ENCODE measurements at regions not wholly inside any gene's neighbourhood (a gene's known extent, or its start where the extent isn't known, plus 50 kb on each side); places are given as distances from the start of the nearest gene placed in this dataset.

DNA sequence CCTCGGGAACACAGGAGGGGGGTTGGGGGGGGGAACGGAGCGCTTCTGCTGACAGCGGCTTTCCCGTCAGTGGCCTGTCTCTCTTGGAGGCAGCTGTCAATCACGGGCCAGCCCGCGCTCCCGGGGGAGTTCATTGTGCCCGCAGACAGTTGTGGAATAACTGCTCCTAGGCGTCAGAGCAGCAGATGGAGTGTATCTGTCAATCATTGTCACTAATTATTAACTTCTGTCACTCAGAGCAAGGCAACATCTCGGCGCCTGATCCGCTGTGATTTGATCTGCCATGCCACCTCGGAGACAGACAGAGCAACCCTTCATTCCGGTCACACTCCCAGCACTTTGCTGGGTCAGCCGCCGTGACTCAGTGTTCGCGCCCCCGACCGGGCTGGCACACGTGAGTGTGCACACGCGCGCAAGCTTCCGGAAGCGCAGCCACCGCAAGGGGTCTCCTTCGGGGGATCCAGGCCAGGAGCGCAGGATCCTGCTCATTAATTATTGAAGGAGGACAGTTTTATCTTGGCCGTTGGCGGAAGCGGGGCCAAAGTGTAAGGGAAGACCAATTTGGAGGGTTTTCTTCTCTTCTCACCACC lies 75.8 kb downstream of the RRAGC start:
- no peak overlapping the region for H3K4me3 ChIP-seq
- no peak overlapping the region for H3K27ac ChIP-seq
- H3K36me3 ChIP-seq (replicated peaks in 1 of 2) = no peaks in the 10 kb centered on the region
- H3K9me3 ChIP-seq (replicated peaks in 1 of 3) = no peaks in the 10 kb centered on the region
- DNase-seq = no peak
- H3K4me1 ChIP-seq (replicated peaks in 1 of 2) = no peaks in the 10 kb centered on the region
- intact Hi-C loops (cut with DNase I) = no loop called here
- H3K27me3 ChIP-seq = peaks cover 54% of the 10 kb centered on the region
- no peak for TF ChIP-seq POLR2A (IDR thresholded peaks at IDR 0.05)
- TF ChIP-seq, protein P1, sequence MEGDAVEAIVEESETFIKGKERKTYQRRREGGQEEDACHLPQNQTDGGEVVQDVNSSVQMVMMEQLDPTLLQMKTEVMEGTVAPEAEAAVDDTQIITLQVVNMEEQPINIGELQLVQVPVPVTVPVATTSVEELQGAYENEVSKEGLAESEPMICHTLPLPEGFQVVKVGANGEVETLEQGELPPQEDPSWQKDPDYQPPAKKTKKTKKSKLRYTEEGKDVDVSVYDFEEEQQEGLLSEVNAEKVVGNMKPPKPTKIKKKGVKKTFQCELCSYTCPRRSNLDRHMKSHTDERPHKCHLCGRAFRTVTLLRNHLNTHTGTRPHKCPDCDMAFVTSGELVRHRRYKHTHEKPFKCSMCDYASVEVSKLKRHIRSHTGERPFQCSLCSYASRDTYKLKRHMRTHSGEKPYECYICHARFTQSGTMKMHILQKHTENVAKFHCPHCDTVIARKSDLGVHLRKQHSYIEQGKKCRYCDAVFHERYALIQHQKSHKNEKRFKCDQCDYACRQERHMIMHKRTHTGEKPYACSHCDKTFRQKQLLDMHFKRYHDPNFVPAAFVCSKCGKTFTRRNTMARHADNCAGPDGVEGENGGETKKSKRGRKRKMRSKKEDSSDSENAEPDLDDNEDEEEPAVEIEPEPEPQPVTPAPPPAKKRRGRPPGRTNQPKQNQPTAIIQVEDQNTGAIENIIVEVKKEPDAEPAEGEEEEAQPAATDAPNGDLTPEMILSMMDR (IDR thresholded peaks at IDR 0.05) = no peak
- WGBS, 4 donors = 11 to 21% (median 16%) methylated on average over 18 to 34 of the region's 34 CpGs

DNA sequence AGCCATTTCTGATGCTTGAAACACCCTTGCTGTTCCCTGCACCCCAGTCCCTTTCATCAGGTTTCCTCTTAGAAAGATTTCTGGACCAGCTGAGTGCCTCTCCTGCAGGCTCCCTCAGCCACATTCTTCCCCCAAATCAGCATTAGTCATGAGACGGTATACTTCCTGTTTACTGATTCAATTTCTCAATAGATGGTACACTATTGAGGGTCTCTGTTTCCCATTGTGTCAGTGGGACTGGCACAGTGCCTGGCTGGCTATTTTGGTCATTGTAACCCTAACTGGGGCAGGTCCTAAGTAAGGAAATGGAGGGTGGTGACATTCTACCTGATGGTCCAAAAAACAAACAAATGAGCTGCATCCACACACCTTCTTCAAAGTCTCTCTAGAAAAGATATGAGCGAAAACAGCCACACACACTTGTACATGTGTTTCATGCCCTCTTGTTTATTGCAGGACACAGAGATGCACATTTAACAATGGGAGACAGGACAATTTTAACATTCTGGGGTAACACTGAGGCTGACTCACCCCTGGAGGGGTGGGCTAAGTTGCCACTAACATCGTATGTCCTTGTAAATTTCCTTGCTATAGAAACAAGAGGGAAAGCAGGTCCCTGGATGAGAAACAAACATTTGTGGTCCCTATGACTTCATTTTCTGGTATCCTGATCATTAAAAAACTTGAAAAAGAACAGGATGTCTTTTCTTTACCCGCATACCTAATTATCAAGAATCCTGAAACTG lies 77.5 kb downstream of the RRAGC start:
- peaks cover 45% of the 10 kb centered on the region for H3K27me3 ChIP-seq
- WGBS, 4 donors = 61 to 65% (median 62%) methylated on average over 4 of the region's 4 CpGs
- intact Hi-C loops (cut with DNase I) = no loop called here

DNA sequence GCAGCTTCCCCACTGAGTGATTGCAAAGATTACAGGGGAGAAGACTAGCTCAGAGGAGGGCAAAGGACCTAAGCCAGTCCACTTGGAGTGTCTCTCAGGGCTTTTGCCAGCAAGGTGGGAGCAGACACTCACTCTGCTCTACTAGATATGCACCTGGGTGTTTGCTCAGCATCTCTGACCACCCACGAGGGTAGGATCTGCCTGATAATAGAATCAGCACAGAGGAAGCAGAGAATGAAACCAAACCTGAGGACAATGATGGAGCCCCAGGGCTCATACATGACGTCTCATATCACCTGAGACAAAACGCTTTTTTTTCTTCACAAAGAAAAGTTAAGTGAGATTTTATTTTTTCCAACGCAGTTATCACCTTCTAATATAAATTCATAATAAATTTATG lies 79.4 kb downstream of the RRAGC start:
- H3K27ac ChIP-seq = no peak overlapping the region
- intact Hi-C loops (cut with DNase I) = no loop called here
- 60 to 75% (median 64%) methylated on average over 4 of the region's 4 CpGs for WGBS, 4 donors
- H3K9me3 ChIP-seq (replicated peaks in 1 of 3) = no peaks in the 10 kb centered on the region
- H3K4me3 ChIP-seq = no peak overlapping the region
- H3K4me1 ChIP-seq (replicated peaks in 1 of 2) = no peaks in the 10 kb centered on the region
- no peak for DNase-seq
- TF ChIP-seq POLR2A (IDR thresholded peaks at IDR 0.05) = no peak
- TF ChIP-seq, protein P1 (IDR thresholded peaks at IDR 0.05) = no peak
- H3K36me3 ChIP-seq (replicated peaks in 1 of 2) = no peaks in the 10 kb centered on the region
- peaks cover 47% of the 10 kb centered on the region for H3K27me3 ChIP-seq

More for the DNA sequence above, 77.5 kb downstream of the RRAGC start:
- Histone ChIP-seq H3K9me3 (replicated peaks in 1 of 3) (no peaks in the 10 kb centered on the region), H3K27ac (no peak overlapping the region), H3K4me3 (no peak overlapping the region), H3K36me3 (replicated peaks in 1 of 2) (no peaks in the 10 kb centered on the region), H3K4me1 (replicated peaks in 1 of 2) (no peaks in the 10 kb centered on the region)
- no peak for TF ChIP-seq POLR2A (IDR thresholded peaks at IDR 0.05)
- TF ChIP-seq, protein P1 (IDR thresholded peaks at IDR 0.05) = no peak
- no peak for DNase-seq

DNA sequence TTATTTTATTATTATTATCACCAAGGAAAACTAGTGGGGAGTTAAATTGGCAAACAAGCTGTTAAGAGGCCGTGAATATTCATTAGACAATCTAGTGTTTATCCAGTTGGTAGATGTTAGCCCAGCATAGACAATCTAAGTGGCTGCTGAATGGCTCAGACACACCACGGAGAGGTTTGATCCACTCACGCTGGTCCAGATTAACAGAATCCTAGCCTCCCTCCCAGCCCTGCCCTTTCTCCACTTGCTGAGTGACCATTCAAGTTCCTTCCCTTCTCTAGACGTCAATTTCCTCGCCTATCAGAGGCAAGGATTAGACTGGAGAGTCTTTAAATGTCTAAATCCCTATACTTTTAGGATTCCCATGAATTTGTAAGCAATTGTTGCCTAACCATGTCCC lies 80.1 kb downstream of the RRAGC start:
- Histone ChIP-seq H3K27ac (no peak overlapping the region), H3K27me3 (peaks cover 45% of the 10 kb centered on the region), H3K9me3 (replicated peaks in 1 of 3) (no peaks in the 10 kb centered on the region), H3K4me1 (replicated peaks in 1 of 2) (no peaks in the 10 kb centered on the region), H3K4me3 (no peak overlapping the region), H3K36me3 (replicated peaks in 1 of 2) (no peaks in the 10 kb centered on the region)
- 63 to 70% (median 68%) methylated on average over 5 of the region's 5 CpGs for WGBS, 4 donors
- intact Hi-C loops (cut with DNase I) = no loop called here
- DNase-seq = no peak
- TF ChIP-seq, protein P1 (IDR thresholded peaks at IDR 0.05) = no peak

Measured in adrenal gland (tissue), 9 donors.